SK-N-SH (cell line): ENCODE measurements at regions not wholly inside any gene's neighbourhood (a gene's known extent, or its start where the extent isn't known, plus 50 kb on each side); places are given as distances from the start of the nearest gene placed in this dataset.

Experiments
- CTCF ChIP-seq: fragments of 200-600 bp; sonication (generic); IDR thresholded peaks from 2 replicates; pipeline ENCODE4 v1.6.1; 2017; ENCODE audit warnings: antibody characterized with exemption, mild to moderate bottlenecking, moderate library complexity
- FOXM1 ChIP-seq: IDR thresholded peaks from 2 replicates; pipeline ENCODE4 v1.4.0; 2012; ENCODE audit warnings: low read depth, mild to moderate bottlenecking
- GABPA ChIP-seq: IDR thresholded peaks from 2 replicates; pipeline ENCODE4 v1.4.0; 2012; ENCODE audit warnings: low read depth, mild to moderate bottlenecking
- RFX5 ChIP-seq: IDR thresholded peaks from 2 replicates; pipeline ENCODE4 v1.6.1; 2012; ENCODE audit warnings: mild to moderate bottlenecking, improper control_type of control experiment, low read length
- RXRA ChIP-seq: IDR thresholded peaks from 2 replicates; pipeline ENCODE4 v1.4.0; 2012; ENCODE audit warnings: low read depth, mild to moderate bottlenecking, borderline replicate concordance
- SIN3A ChIP-seq: IDR thresholded peaks from 2 replicates; pipeline ENCODE4 v1.6.1; 2012; ENCODE audit warnings: low read depth, mild to moderate bottlenecking, low read length, moderate library complexity, borderline replicate concordance
- SMC3 ChIP-seq: IDR thresholded peaks from 2 replicates; pipeline ENCODE4 v1.6.1; 2012; ENCODE audit warnings: low read depth, low read length, improper control_type of control experiment
- USF1 ChIP-seq: IDR thresholded peaks from 2 replicates; pipeline ENCODE4 v1.4.0; 2012; ENCODE audit warnings: low read depth, borderline replicate concordance
- ZBTB33 ChIP-seq: IDR thresholded peaks from 2 replicates; pipeline ENCODE4 v1.4.0; 2012; ENCODE audit warnings: low read depth, borderline replicate concordance

GRCh38 chr14:82562881-82563280 is 1029.2 kb upstream of the SEL1L start:
- TF ChIP-seq RFX5 = no peak
- TF ChIP-seq CTCF = no peak
- no peak for TF ChIP-seq FOXM1
- no peak for TF ChIP-seq GABPA
- TF ChIP-seq RXRA = no peak
- no peak for TF ChIP-seq USF1
- TF ChIP-seq SIN3A = no peak
- TF ChIP-seq SMC3 = no peak
- no peak for TF ChIP-seq ZBTB33
